NB4 (cell line): ENCODE measurements at regions not wholly inside any gene's neighbourhood (a gene's known extent, or its start where the extent isn't known, plus 50 kb on each side); places are given as distances from the start of the nearest gene placed in this dataset.

Source experiments
- CTCF ChIP-seq: IDR thresholded peaks from one replicate; pipeline ENCODE4 v1.5.1; 2012; ENCODE audit warnings: low read depth, low read length
- MAX ChIP-seq: IDR thresholded peaks from 2 replicates; pipeline ENCODE4 v1.6.1; 2011; ENCODE audit warnings: low read depth, low read length
- MYC ChIP-seq: IDR thresholded peaks from 2 replicates; pipeline ENCODE4 v1.6.1; 2011; ENCODE audit warnings: low read depth, low read length
- POLR2A ChIP-seq: IDR thresholded peaks from 2 replicates; pipeline ENCODE4 v1.6.1; 2011; ENCODE audit warnings: mild to moderate bottlenecking; ENCODE audit not compliant: insufficient read length; ENCODE audit errors: extremely low read depth

GRCh38 chr11:127381247-127381646, 380.7 kb upstream of the KIRREL3 start:
- TF ChIP-seq CTCF (no peak), MAX (no peak), POLR2A (no peak), MYC (no peak)
